Keratinocyte (primary cell): ENCODE measurements at regions not wholly inside any gene's neighbourhood (a gene's known extent, or its start where the extent isn't known, plus 50 kb on each side); places are given as distances from the start of the nearest gene placed in this dataset.

Experiments used
- CTCF ChIP-seq, 3 experiments: IDR thresholded peaks in 1 of 3; conservative IDR thresholded peaks in 1 of 3; optimal IDR thresholded peaks in 1 of 3; 2 replicates in 2 of 3; 3 replicates in 1 of 3; pipeline versions ENCODE3 to v1.5.1; 2011; ENCODE audit warnings: low read length in 3 of 3, mild to moderate bottlenecking in 3 of 3, moderate library complexity in 2 of 3, control low read depth in 1 of 3, inconsistent platforms in 1 of 3; ENCODE audit not compliant: insufficient read depth in 2 of 3; ENCODE audit errors: extremely low read depth in 1 of 3
- EZH2 ChIP-seq: IDR thresholded peaks from one replicate; pipeline ENCODE4 v1.6.1; 2012; ENCODE audit warnings: inconsistent platforms, mild to moderate bottlenecking, low read length, moderate library complexity

GRCh38 chr5:30880514-30880913 lies 313.0 kb upstream of the CDH6 start:
- no peak for TF ChIP-seq CTCF (optimal IDR thresholded peaks at IDR 0.05 in 1 of 3, IDR thresholded peaks at IDR 0.05 in 1 of 3, conservative IDR thresholded peaks at IDR 0.05 in 1 of 3; ENCODE audit: extremely low read depth in 1 of 3, insufficient read depth in 2 of 3, low read length in 3 of 3)
- TF ChIP-seq EZH2: no peak
